OCI-LY1 (cell line): ENCODE measurements at regions not wholly inside any gene's neighbourhood (a gene's known extent, or its start where the extent isn't known, plus 50 kb on each side); places are given as distances from the start of the nearest gene placed in this dataset.

Source experiments
- CTCF ChIP-seq: fragments of 200-600 bp; sonication (generic), shearing (Covaris generic); IDR thresholded peaks from 2 replicates; pipeline ENCODE4 v1.5.1; 2017; ENCODE audit warnings: mild to moderate bottlenecking, antibody characterized with exemption, low read length, moderate library complexity, mixed read lengths
- EZH2 ChIP-seq: fragments of 200-600 bp; sonication (generic), shearing (Covaris generic); IDR thresholded peaks from 2 replicates; pipeline ENCODE4 v1.8.0; 2017; ENCODE audit warnings: borderline replicate concordance, mixed run types, mild to moderate bottlenecking, antibody characterized with exemption, low read length, moderate library complexity, mixed read lengths

- TF ChIP-seq CTCF: no peak
- TF ChIP-seq EZH2: no peak
Measured at GRCh38 chr16:50881331-50881830, 139.5 kb downstream of the CYLD start.
